ENCODE measurements at regions not wholly inside any gene's neighbourhood (a gene's known extent, or its start where the extent isn't known, plus 50 kb on each side); places are given as distances from the start of the nearest gene placed in this dataset.

DNA sequence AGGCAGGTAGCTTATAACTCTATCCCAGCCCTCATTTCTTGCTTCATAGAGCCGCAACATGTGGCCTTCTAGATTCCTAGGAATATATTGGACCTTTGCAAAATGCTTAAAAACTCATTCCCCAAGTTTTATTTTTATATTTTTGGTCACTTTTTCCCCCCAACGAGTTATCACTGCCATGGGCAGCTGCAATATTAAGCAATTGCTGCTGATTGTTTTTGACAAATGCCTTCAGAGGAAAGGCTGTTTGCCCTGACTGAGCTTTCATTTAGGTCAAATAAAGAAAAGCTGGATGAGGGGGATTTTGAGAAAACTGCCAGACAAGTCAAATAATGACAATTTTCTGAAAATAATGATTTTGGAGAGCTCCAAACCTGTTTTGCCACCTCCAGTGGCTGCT, 976.9 kb upstream of the MBL2 start:
- Mint-ChIP-seq H3K4me3 (no peak overlapping the region), H3K27me3 (no peaks in the 10 kb centered on the region)

DNA sequence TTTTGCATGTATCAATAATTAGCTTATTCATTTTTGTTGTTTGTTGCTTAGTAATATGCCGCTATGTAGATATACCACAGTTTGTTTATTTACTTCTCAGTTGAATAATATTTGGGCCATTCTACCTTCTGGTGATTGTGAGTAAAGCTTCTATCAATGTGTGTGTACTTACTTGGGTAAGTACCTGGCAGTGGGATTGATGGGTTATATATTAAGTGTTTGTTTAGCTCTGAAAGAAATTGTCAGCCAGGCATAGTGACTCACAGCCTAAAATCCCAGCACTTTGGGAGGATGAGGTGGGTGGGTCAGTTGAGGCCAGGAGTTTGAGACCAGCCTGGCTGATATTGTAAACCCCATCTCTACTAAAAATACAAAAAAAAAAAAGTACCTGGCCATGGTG, 975.7 kb upstream of the MBL2 start:
- Mint-ChIP-seq H3K27ac (no peak overlapping the region), H3K9me3 (peaks cover 6% of the 10 kb centered on the region), H3K27me3 (no peaks in the 10 kb centered on the region), H3K4me3 (no peak overlapping the region), H3K4me1 (no peaks in the 10 kb centered on the region), H3K36me3 (no peaks in the 10 kb centered on the region)
- no peak for ATAC-seq

More for the DNA sequence above, 976.9 kb upstream of the MBL2 start:
- Mint-ChIP-seq H3K36me3 (no peaks in the 10 kb centered on the region), H3K27ac (no peak overlapping the region), H3K4me1 (no peaks in the 10 kb centered on the region), H3K9me3 (peaks cover 6% of the 10 kb centered on the region)
- ATAC-seq = no peak

DNA sequence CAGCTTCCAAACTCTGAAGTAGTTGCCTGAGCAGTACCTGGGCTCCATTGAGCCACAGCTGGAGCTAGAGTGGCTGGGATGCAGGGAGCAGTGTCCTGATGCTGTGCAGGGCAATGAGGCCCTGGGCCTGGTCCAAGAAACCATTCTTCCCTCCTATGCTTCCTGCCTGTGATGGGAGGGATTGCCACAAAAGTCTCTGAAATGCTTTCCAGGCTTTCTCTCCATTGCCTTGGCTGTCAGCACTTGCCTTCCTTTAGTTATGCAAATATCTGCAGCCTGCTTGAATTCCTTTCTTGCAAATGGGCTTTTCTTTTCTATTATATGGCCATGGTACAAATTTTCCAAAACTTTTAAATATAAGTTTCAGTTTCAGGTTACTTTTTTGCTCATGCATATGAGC, 972.2 kb upstream of the MBL2 start:
- Mint-ChIP-seq H3K27me3 (no peaks in the 10 kb centered on the region), H3K4me3 (no peak overlapping the region), H3K27ac (no peak overlapping the region), H3K4me1 (no peaks in the 10 kb centered on the region), H3K9me3 (peaks cover 6% of the 10 kb centered on the region), H3K36me3 (no peaks in the 10 kb centered on the region)
- no peak for ATAC-seq

DNA sequence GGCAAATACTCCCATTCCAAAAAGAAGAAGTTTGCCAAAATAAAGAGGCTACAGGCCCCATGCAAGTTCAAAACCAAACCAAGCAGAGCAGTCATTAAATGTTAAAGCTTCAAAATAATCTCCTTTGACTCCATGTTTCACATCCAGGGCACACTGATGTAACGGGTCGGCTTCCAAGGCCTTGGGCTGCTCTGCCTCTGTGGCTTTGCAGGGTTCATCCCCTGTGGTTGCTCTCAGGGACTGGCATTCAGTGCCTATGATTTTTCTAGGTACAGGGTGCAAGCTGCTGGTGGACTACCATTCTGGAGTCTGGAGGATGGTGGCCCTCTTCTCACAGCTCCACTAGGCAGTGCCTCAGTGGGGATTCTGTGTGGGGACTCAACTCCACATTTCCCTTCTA, 971.6 kb upstream of the MBL2 start:
- Mint-ChIP-seq H3K9me3 (peaks cover 6% of the 10 kb centered on the region), H3K4me3 (no peak overlapping the region), H3K36me3 (no peaks in the 10 kb centered on the region), H3K27me3 (no peaks in the 10 kb centered on the region), H3K27ac (no peak overlapping the region), H3K4me1 (no peaks in the 10 kb centered on the region)
- ATAC-seq = peak; percentile 8

DNA sequence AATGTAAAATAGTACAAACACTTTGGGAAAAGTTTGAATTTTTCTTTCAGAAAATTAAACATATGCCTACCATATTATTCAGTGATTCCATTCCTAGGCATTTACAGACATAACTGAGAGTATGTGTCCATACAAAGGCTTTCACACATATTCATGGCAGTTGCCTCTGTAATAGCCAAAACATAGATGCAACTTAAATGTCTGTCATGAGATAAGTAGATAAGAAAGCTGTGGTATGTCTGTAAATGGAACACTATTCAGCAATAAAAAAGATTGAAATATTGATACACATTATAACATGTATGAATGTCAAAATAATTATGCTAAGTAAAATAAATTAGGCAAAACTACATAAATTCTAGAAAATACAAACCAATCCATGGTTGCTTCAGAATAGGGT, 964.5 kb upstream of the MBL2 start:
- no peaks in the 10 kb centered on the region for H3K4me1 Mint-ChIP-seq
- peaks cover 4% of the 10 kb centered on the region for H3K9me3 Mint-ChIP-seq
- no peaks in the 10 kb centered on the region for H3K27me3 Mint-ChIP-seq
- H3K27ac Mint-ChIP-seq = no peak overlapping the region
- ATAC-seq = no peak
- H3K36me3 Mint-ChIP-seq = no peaks in the 10 kb centered on the region
- H3K4me3 Mint-ChIP-seq = no peak overlapping the region

DNA sequence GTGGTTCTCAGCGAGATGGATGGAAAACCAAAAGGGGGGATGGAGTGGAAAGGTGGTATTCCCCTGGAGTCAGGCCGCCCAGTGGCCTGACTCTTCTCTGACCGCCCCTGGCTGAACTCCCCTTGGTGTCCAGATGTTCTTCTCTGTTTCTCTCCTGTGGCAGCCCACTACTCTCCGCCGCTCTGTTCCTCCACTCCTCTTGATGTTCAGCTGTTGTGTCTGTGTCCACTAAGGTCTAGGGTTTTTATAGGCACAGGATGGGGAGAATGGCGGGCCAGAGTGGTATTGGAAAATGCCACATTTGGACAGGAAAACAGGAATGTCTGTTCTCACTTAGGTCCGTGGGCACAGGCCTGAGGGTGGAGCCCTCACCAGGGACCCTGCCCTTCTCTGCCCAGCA, 954.3 kb upstream of the MBL2 start:
- Mint-ChIP-seq H3K27ac (no peak overlapping the region), H3K9me3 (peaks cover 2% of the 10 kb centered on the region), H3K4me1 (no peaks in the 10 kb centered on the region), H3K36me3 (no peaks in the 10 kb centered on the region), H3K4me3 (no peak overlapping the region), H3K27me3 (no peaks in the 10 kb centered on the region)
- no peak for ATAC-seq

DNA sequence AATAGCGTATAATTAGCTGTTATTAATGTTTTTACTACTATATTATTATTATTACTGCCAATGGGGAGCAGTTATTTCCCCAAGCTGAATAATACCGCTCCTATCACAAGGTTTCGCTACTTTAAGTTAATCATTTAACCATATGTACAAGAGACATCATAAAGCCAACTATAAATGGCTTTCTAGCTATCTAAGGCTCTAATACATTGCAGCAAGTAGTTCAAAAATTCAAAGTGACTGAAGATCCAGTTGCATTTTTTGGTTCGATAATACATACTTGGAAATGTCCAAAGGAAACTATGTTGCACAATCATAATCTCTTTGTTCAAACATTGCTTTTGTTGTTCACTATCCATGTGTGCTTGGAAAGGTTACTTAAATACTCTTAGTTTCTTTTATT, 952.0 kb upstream of the MBL2 start:
- H3K4me1 Mint-ChIP-seq = no peaks in the 10 kb centered on the region
- no peak overlapping the region for H3K27ac Mint-ChIP-seq
- H3K9me3 Mint-ChIP-seq = peaks cover 2% of the 10 kb centered on the region
- no peaks in the 10 kb centered on the region for H3K27me3 Mint-ChIP-seq
- H3K36me3 Mint-ChIP-seq = no peaks in the 10 kb centered on the region
- no peak overlapping the region for H3K4me3 Mint-ChIP-seq
- ATAC-seq = no peak

DNA sequence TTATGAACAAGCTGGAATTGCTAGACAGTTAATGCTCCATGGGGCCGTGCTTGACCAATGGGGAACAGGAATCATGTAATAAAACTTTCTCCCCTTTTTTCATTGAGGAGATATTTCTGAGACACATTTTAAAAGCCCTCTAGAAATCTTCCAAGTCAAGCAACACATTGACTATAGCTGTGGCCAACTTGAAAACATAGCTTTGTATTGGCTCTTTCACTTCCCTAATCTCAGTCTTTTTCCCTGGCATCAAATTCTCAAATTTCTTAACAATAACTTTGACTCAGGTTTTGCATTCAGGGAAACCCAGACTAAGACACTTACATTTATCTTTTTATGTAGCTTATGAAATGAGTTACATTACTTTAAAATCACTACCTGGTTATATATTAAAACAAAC, 947.1 kb upstream of the MBL2 start:
- no peaks in the 10 kb centered on the region for H3K4me1 Mint-ChIP-seq
- H3K4me3 Mint-ChIP-seq = no peak overlapping the region
- H3K9me3 Mint-ChIP-seq = no peaks in the 10 kb centered on the region
- H3K27me3 Mint-ChIP-seq = no peaks in the 10 kb centered on the region
- no peak overlapping the region for H3K27ac Mint-ChIP-seq
- H3K36me3 Mint-ChIP-seq = no peaks in the 10 kb centered on the region
- ATAC-seq = no peak

DNA sequence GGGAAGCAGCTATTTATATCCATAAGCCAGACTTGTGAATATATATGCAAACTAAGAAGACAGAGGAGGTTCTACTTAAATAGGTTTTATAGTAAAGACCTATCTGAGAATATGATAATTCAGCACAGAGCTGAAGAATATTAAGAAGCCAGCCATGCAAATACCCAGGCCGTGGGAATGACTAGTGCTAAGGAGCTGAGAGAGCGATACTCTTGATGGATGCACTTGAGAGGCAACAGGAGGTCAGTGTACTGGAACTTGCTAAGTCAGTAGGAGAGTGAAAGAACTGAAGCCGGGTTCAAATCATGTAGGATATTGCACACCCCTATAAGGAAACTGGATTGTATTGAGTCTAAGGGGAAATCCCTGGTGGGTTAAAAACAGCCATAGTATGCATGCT, 943.6 kb upstream of the MBL2 start:
- Mint-ChIP-seq H3K27me3 (no peaks in the 10 kb centered on the region), H3K4me1 (no peaks in the 10 kb centered on the region), H3K4me3 (no peak overlapping the region), H3K36me3 (no peaks in the 10 kb centered on the region), H3K9me3 (no peaks in the 10 kb centered on the region), H3K27ac (no peak overlapping the region)
- ATAC-seq = no peak

DNA sequence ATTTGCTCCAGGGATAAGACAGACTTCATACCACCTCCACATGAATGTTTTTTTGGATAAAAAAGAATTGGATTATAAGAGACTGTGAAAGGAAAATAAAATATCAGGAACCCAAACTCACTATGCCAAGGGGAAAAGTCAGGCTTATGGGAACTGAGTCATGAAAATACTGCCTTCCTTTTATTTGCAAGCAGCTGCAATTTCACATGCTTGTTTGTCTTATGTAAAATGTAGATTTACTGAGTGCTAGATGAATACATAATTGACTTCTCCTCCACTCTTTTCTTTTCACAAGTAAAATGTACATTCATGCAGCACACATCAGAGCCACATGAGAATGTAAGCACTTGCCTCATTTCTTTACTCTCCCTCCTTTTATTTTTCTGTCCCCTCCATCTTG, 940.8 kb upstream of the MBL2 start:
- Mint-ChIP-seq H3K27me3 (no peaks in the 10 kb centered on the region), H3K9me3 (no peaks in the 10 kb centered on the region)

DNA sequence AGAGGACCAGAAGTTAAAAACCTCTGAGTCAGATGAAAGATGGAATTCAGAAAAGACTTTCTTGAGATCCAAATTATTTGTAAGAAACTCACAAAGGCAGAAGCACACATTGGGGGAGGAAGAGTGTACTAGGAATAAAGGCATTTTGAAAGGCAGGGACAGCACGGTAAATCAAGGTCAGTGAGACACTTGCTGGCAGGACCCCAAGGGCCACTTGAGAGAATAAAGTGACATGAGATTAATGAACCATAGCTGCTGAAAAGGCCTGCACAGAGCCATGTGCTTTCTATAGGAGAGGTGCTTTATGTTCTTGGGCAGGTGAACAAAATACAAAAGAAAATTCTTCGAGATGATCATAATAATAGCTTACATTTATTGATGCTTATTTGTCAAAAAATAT, 929.9 kb upstream of the MBL2 start:
- Mint-ChIP-seq H3K4me1 (no peaks in the 10 kb centered on the region), H3K9me3 (no peaks in the 10 kb centered on the region), H3K27me3 (no peaks in the 10 kb centered on the region), H3K27ac (no peak overlapping the region), H3K36me3 (no peaks in the 10 kb centered on the region), H3K4me3 (no peak overlapping the region)
- ATAC-seq = no peak

More for the DNA sequence above, 940.8 kb upstream of the MBL2 start:
- no peak for ATAC-seq
- Mint-ChIP-seq H3K27ac (no peak overlapping the region), H3K36me3 (no peaks in the 10 kb centered on the region), H3K4me3 (no peak overlapping the region), H3K4me1 (no peaks in the 10 kb centered on the region)

DNA sequence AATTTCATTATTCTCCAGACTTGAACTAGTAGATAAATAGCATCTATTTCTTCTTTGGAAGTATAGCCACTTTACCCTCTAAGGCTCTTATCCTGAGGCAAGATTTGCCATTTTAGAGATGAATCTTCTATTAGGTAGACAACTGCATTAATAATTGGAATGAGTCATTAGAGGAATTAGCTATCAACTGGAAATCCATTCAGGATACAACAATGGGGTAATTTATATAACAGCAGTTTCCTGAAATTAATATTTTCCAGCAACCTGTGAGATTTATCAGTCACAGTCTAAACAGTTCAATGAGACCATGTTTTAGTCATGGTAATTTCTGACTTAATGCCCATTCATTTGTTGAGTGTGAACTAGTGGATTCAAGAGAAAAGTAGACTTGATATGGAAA, 928.6 kb upstream of the MBL2 start:
- Mint-ChIP-seq H3K27ac (no peak overlapping the region), H3K9me3 (no peaks in the 10 kb centered on the region), H3K4me3 (no peak overlapping the region), H3K4me1 (no peaks in the 10 kb centered on the region), H3K36me3 (no peaks in the 10 kb centered on the region), H3K27me3 (no peaks in the 10 kb centered on the region)
- no peak for ATAC-seq

DNA sequence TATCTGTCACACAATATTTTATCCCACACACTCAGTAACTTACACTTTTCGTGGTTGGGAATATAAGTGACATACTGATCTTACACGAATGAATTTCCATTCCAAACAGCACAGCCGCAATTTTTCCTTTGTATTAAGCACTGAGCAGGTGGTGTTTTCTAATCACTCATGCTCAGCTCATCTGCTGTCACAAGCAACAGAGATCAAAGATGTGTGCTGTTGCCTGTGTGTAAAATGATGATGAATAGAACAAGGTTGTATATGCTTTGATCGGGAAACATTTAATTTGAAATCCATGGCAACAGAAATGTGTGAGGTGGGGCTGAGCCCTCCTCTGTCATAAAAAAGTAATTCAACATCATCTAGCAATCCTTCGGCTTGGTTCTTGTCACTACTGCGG, 927.7 kb upstream of the MBL2 start:
- H3K9me3 Mint-ChIP-seq = no peaks in the 10 kb centered on the region
- H3K4me1 Mint-ChIP-seq = no peaks in the 10 kb centered on the region
- H3K36me3 Mint-ChIP-seq = no peaks in the 10 kb centered on the region
- H3K27me3 Mint-ChIP-seq = no peaks in the 10 kb centered on the region
- no peak for ATAC-seq
- H3K27ac Mint-ChIP-seq = no peak overlapping the region
- no peak overlapping the region for H3K4me3 Mint-ChIP-seq

DNA sequence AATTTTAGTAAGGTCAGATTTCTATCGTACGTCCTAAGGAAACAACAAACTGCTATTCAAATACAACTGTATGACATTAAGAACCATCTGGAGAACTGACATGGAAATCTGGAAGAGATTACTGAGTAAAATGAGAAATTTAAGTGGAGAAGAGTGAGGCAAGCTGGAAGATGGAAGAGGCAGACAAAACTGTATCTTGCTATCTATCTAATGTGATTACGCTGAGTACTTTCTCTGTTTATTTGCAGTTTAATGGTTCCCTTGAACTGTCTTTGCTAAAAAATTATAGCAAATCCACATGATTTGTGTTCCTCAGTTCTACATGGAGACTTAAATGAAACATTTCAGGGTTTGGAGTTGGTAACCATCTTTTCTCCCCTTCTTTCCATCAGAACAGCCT, 927.1 kb upstream of the MBL2 start:
- Mint-ChIP-seq H3K9me3 (no peaks in the 10 kb centered on the region), H3K4me1 (no peaks in the 10 kb centered on the region), H3K27me3 (no peaks in the 10 kb centered on the region), H3K27ac (no peak overlapping the region), H3K4me3 (no peak overlapping the region), H3K36me3 (no peaks in the 10 kb centered on the region)
- ATAC-seq = no peak

DNA sequence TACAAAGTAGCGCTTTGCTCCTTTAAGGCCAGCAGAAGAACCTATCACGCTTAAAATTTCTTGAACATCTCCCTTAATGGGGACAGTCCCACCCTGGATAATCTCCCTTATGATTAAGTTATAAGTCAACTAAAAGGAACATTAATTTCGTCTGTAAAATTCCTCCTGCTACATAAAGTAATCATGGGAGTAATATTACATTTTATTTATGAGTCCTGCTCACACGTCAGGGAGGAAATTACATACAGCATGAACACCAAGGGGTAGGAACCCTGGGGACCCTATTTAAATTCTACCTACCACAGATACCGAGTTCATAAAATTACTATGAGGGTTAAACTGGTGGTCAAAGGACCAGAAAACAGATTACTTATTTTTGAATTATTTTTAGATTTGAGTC, 926.6 kb upstream of the MBL2 start:
- no peak overlapping the region for H3K27ac Mint-ChIP-seq

DNA sequence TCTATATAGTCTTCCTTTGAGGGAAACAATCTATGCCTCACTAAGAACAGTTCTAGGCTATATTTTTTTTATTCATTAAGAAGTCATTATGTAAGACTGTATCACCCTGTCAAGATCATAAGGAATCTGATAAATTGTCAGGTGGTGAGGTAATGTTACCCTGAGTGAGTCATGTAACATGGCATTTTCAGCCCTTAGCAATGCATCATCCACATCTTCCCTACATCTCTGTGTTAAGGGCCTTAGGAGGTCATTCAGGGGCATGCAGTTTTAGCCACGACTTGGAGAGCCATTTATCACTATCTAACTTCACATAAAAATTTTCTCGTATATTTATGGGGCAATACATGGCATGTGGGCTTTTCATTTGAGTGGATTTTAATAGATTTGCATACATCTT, 924.5 kb upstream of the MBL2 start:
- Mint-ChIP-seq H3K4me3 (no peak overlapping the region), H3K4me1 (no peaks in the 10 kb centered on the region), H3K36me3 (no peaks in the 10 kb centered on the region), H3K27me3 (no peaks in the 10 kb centered on the region), H3K9me3 (no peaks in the 10 kb centered on the region), H3K27ac (no peak overlapping the region)
- ATAC-seq = no peak

More for the DNA sequence above, 926.6 kb upstream of the MBL2 start:
- no peak for ATAC-seq
- Mint-ChIP-seq H3K4me1 (no peaks in the 10 kb centered on the region), H3K27me3 (no peaks in the 10 kb centered on the region), H3K4me3 (no peak overlapping the region), H3K9me3 (no peaks in the 10 kb centered on the region), H3K36me3 (no peaks in the 10 kb centered on the region)

DNA sequence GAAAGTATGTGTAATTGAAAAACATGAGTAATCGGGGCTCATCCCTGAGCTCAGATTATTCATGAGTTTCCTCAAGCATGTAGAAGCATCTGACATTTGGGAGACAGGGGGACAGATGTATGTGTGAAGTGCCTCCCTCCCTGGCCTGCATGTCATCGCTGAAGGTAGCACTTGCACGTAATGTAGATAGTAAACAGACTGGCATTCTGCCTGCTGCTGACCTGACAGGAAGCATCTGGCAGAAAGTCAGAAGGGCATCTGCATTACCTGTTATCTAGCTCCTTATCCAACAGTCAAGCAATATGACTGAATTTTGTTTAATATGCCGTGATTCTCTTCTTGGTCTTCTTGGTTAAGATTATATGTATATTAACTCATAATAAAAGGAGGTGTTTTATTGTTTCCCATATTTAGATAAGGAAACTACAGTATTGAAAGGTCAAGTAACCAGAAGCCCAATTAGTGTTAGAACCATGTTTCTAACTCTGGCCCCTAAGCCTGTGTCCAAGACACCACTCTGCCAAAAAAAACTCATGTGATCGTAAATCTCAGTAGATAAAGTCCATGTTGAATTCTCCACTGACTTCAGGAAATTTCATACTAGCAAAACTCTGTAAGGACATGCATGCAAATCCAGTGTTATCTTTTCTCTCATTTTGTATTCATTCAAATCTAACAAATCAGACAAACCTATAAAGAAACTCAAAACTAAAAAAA, 918.1 kb upstream of the MBL2 start:
- no peaks in the 10 kb centered on the region for H3K36me3 Mint-ChIP-seq
- no peaks in the 10 kb centered on the region for H3K9me3 Mint-ChIP-seq
- no peak overlapping the region for H3K4me3 Mint-ChIP-seq
- no peak overlapping the region for H3K27ac Mint-ChIP-seq
- H3K4me1 Mint-ChIP-seq = no peaks in the 10 kb centered on the region
- no peak for ATAC-seq
- H3K27me3 Mint-ChIP-seq = no peaks in the 10 kb centered on the region
